Adrenal gland (tissue), 5 donors: ENCODE measurements at regions not wholly inside any gene's neighbourhood (a gene's known extent, or its start where the extent isn't known, plus 50 kb on each side); places are given as distances from the start of the nearest gene placed in this dataset.

Experiments
- CTCF ChIP-seq, 6 experiments: fragments of 450-650 bp in 4 of 6; fragments of 200-600 bp in 2 of 6; sonication (generic) in 1 of 6; IDR thresholded peaks; 1 replicate in 5 of 6; 2 replicates in 1 of 6; pipeline versions ENCODE4 v1.5.1 to v1.8.0; 2016 to 2021; ENCODE audit warnings: antibody characterized with exemption in 6 of 6, mild to moderate bottlenecking in 2 of 6, moderate library complexity in 1 of 6
- POLR2A ChIP-seq, 2 donors: fragments of 450-650 bp; IDR thresholded peaks; one replicate each; pipeline ENCODE4 v1.6.1; 2017; ENCODE audit warnings: antibody characterized with exemption in 2 of 2, mild to moderate bottlenecking in 2 of 2, moderate library complexity in 1 of 2
- donor health status: DM: no; HTN: no; CAD: no.

GRCh38 chr6:56764081-56764566 lies 121.4 kb upstream of the DST start:
- TF ChIP-seq CTCF (IDR thresholded peaks at IDR 0.05) (peak in 5 of 6 experiments; percentile 45 to 62 (median 55)), POLR2A (IDR thresholded peaks at IDR 0.05) (no peak)
